DMS79 treated with DMSO at 0.1 percent for 48 hours (cell line): ENCODE measurements at regions not wholly inside any gene's neighbourhood (a gene's known extent, or its start where the extent isn't known, plus 50 kb on each side); places are given as distances from the start of the nearest gene placed in this dataset.

Source experiments
- DNase-seq: peaks from one replicate; lab custom pipeline; 2025; lab: John Stamatoyannopoulos, UW

DNA sequence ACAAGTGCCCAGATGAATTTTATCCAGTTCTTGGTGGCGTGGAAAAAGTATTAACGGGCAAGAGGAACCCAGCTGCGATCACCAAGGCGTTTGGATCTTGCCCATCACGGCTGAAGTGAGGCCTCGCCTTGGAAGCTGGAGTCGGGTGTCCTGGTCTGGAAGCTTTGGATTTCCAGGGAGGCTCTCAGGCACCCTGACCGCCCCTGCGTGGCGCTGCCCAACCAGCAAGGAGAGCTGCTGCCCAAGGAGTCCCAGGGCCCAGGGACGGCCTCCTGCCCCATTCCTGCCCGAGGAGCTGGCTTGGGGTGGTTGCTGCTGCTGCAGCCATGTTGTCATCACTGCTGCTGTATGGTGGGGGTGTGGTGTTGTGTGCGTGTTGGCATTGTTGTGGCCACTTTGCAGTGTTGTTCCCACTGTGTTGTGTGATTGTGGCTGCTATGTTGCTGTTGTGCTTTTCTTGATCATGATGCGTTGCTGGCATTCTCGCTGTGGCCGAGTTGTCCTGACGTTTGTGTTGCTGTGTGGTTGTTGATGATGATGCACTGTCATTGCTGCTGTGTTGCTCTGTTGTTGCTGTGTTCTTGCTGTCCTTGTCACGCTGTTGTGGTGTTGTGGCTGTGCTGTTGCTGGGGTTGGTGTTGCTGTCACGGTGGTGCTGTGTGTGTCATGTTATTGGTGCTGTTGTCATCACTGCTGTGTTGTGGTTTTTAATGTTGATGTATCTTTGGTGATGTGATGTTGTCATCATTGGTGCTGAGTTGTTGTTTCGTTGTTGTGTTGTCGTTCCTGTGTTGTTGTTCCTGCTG, 318.8 kb downstream of the C16orf95 start:
- DNase-seq: no peak

- no peak for DNase-seq
Measured at GRCh38 chr16:87000001-87000400, 317.2 kb downstream of the C16orf95 start.

DNA sequence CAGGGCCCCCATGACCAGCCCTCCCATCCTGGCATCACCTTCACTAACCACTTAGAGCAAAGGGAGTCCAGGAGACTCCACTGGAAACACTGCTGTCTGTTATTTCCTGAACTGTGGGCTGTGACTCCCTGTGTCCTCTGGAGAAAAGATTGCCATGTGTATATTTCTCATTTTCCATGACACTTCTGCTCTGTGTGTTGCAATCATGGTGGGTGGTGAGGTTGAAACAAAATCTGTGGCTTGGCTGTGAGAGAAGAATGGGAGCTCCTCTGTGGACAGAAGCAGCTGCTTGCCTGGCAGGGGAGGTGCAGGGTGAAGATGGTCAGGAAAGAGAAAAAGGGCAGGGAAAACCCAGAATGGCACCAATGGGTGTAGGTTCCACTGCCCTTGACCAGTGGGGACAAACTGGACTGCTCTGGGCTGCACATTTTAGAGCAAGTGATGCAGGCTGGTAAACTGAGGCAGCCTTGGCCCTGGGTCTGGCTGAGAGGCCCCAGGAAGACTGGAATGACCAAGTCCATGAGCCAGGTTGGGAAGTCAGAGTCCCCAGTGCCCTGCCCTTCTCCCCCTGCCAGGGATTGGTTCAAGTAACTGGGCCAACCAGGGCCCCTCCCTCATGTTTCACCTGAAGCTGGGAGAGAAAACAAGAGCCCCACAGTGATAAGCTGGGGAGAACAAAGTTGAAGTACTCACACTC, 314.3 kb downstream of the C16orf95 start:
- no peak for DNase-seq

DNA sequence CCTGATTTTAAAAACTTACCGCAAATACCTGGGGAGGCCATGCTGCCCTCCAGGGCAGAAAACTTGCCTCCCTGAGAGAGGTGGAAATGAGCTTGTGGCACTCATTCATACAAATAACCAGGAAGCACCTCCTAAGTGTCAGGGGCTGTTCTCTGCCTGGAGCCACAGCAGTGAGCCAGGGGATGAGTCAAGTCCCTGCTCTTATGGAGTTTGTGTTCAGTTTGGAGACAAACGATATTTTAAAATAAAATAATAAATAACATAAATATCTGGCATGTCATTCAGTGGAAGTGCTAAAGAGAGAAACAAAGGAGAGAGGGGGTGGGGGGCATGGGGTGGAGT, 313.8 kb downstream of the C16orf95 start:
- no peak for DNase-seq

- DNase-seq: no peak
Measured at GRCh38 chr16:87006021-87006420, 311.2 kb downstream of the C16orf95 start.

DNA sequence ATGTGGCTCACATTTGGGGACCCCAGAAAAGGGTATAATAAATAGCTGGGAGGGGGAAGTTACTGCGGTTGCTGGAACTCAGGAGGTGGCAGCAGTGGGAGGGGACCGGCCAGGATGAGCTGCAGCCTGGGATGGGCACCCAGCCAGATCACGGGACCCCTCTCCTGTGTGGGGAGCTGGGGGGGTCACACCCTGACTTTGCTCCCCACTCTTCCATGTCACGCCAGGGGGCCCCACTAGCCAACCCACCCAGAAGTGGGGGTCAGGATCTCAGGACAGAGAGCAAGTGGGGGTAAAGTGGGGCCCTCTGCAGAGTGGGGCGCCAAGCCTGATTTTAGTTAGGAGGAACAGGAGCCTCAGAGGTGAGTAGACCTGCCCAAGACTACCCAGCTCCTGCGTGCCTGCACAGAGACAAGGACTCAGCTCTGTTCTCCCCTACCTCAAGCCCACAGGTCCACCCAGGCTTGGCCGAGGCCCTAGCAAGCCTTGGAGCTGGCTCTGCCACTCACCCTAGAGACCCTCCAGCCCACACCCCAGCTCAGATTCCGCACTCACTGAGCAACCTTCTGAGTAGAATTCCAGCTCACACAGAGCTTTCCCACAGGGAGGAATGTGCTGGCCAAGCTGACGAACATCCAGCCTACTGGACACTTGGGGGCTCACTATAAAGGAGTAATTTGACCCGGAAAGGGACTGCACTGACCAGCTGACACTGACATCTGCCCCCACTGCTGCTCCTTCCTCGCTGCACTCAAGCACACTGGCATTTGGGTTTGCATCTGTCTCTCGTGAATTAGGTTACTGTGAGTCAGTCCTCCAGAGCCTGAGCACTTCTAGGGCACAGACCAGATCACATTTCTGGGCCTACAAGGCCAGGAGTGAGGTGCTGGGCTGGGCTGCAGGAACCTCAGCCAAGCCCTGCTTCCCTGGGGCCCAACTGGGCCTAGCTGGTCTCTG, 310.1 kb downstream of the C16orf95 start:
- DNase-seq: no peak

DNA sequence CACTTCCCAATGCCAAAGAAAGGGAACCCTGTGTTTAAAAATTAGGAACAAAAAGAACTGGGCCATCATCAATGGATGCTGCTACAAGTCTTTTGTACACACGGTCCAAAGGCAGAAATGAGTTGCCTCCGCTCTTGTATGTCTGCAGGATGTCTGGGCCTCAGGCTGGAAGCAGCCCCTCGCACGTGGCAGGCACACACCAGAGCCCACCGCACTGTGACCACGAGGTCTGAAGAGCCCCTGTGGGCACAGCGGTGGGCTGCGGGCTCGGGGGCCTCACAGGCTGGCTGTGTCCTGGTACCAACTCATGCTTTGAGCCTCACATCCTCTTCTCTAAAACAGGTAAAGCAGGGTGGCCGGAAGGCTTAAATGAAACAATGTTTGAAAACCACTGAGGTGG, 309.3 kb downstream of the C16orf95 start:
- no peak for DNase-seq

DNA sequence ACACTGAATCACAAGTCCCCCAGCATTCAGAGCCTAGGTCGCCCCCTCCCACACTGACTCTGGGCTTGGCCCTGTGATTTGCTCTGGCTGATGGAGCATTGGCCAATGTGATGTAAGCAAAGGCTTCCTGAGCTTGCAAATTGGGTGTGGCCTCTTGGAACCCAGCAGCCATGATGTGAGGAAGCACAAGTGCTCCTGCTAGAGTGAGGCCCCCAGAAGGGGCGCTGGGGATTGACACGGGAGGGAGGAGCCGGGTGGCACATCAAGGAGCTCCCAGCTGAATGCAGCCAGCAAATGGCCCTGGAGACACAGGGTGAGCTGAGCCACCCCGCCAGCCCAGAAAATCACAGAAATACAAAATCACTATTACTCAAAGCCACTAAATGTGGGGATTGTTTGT, 308.5 kb downstream of the C16orf95 start:
- no peak for DNase-seq

GRCh38 chr16:87012954-87013938, 303.9 kb downstream of the C16orf95 start:
- DNase-seq: no peak

DNA sequence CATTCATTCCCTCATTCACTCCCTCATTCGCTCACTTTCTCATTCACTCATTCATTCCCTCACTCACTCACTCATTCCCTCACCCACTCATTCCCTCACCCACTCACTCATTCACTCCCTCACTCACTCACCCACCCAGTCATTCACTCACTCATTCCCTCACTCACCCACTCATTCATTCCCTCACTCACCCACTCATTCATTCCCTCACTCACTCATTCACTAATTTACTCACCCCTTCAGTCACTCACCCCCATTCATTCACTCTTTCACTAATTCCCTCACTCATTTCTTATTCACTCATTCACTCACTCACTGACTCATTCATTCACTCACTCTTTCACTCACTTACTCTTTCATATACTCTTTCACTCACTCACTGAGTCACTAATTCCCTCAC, 303.1 kb downstream of the C16orf95 start:
- no peak for DNase-seq

- DNase-seq: no peak
Measured at GRCh38 chr16:87015021-87015420, 302.2 kb downstream of the C16orf95 start.

DNA sequence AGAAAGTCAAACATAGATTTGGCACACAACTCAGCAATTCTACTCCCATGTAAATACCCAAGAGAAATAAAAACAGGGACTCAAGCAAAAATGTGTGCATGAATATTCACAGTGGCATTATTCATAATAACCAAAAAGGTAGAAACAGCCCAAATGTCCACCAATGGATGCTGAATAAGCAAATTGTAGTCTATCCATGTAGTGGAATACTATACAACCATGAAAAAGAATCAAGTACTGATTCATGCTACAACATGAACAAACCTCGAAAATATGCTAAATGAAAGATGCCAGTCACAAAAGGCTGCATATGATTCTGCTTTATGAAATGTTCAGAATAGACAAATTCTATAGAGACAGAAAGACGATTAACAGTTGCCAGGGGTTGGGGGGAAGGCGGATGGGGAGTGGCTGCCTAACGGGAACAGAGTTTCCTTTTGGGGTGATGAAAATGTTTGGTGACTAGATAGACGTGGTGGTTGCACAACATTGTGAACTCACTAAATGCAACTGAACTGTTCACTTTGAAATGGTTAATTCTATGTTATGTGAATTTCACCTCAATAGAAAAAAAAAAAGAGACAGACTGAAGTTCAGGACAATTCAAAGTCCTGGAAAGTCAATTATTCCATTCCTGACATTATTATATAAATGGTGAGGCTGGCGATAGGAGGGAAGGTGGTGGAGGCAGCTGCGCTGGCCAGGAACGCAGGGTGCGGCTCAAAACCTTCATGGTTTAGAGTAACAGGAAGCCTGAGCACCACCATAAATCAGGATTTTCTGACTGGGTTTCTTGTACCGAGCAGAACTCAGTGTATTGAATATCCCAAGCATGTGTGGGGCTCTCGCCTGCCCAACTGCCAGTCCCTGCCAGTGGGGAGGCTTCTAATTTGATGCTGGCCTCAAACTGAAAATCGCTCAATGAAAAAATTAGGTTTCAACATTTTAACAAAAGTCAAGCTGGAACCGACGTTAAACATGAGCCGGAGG, 300.9 kb downstream of the C16orf95 start:
- no peak for DNase-seq

GRCh38 chr16:87017371-87018012, 299.7 kb downstream of the C16orf95 start:
- no peak for DNase-seq

- DNase-seq: no peak
Measured at GRCh38 chr16:87025676-87026075, 291.5 kb downstream of the C16orf95 start.

GRCh38 chr16:87027056-87027616, 290.1 kb downstream of the C16orf95 start:
- no peak for DNase-seq

DNA sequence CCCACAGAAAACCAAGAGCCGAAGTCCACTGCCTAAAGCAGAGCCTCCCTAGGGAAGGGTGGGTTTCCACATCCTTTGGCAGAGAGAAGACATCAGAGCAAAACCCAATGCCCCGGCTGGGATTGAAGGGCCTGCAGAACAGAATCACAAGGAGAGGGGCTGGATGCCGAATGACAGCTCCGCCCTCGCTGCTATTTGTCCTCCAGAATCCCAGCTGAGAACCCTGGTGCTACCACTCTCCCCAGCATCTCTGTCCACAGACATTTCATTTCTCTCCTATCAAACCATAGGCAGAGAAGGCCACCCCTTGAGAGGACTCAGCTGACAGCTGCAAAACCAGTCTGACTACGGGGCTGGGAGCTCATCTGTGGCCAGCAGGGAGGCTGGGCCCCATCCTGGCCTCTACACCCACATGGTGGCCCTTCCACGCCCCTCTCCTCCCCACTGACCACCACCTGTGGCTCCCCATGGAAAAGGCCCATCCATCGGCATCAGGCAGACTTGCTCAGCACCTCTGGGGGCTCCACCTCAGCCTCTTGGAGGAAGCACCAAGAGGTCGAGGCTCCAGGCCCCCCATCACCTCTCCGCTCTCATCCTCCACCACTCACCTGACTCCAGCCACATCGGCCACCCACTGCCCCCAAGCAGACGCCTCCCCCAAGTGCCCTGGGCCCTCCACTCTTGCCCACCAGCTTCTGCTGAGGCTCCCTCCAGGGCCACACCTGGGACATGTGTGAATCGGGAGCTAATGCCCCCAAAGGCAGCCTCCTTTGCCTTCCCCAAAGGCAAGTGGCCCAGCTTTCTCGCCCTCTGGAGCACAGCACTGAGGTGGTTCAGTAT, 288.5 kb downstream of the C16orf95 start:
- no peak for DNase-seq

GRCh38 chr16:87032554-87032953, 284.6 kb downstream of the C16orf95 start:
- DNase-seq: peak; percentile 5

- no peak for DNase-seq
Measured at GRCh38 chr16:87033021-87033471, 284.1 kb downstream of the C16orf95 start.
